ENCODE measurements at regions not wholly inside any gene's neighbourhood (a gene's known extent, or its start where the extent isn't known, plus 50 kb on each side); places are given as distances from the start of the nearest gene placed in this dataset.

DNA sequence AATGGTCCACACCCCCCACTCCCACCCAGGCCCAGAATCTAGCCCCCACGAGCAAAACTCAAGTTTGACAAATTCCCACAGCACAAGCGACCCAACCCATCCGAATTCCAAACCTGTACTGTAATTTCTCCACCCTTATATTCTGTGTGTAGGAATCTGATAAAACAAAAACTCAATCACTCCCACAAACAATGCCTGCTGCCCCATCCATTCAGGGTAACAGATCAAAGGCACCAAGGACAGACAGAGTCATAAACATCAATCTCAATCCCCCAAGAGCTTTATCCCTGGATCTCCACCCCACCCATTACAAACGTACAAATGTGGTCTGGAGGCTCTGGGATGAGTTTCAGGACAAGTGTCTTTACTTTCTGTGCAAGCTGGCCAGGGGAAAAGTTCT lies 157.8 kb downstream of the AXIN2 start:
- no peak for DNase-seq

DNA sequence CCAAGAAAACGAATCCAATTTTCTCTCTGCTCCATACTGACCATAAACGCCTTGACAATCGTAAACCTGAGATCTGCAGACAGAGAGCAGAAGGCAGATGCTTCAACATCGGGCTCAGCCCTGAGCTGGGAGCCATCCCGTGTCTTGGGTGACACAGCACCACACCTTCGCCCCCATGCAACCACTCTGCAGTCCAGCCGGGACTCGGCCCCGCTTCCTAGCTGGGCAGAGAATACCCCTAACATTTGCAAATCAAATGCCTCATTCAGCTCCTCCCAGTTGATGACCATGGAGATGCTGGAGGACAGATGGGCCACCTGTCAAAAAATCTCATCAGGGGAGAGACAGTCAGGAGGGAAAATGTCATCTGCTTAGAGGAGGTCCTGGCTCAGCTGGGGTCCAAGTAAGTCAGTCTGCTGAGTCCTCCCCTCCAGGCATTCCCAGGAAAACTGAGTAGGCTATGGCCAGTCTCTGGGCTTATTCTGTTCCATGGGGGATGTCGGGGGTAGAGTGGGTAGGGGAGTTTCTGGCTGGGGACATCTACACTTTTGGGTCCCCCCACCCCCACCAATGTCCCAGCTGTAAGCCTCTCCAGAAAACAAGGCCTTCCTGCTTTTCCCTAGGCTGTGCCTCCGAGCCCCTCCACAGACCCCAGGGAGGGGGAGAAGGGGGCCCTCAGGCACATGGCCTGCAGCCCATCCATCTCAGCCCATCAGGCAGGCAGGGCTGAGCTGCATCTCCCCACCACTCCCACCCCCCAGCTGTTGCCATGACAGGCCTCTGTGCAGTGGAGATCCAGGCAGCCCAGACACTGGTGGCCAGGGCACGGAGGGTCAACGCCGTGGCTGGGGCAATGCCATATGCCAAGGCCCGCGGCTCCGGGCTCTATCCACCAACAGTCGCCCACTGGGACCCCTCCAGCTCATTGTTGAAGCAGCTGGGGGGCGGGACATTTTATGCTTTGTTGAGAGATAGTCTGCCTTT lies 158.6 kb downstream of the AXIN2 start:
- no peak for DNase-seq

DNA sequence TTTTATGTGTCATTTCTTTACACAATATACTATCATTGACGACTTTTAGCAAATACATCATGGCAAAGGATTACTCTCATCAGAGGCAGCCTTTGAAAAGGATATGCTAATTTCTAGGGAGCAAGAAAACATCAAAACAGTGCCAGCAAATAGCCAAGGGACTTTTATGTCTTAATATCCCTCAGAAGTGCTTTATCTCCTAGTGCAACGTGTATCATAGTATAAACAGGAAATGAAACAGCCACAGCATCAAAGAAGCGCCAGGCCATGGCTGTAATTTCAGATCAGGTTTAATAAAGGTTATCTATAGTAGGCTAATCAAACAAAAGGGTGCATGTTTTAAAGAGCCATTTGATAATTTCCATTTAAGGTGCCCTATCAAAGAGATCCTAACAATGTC lies 159.9 kb downstream of the AXIN2 start:
- DNase-seq = no peak

DNA sequence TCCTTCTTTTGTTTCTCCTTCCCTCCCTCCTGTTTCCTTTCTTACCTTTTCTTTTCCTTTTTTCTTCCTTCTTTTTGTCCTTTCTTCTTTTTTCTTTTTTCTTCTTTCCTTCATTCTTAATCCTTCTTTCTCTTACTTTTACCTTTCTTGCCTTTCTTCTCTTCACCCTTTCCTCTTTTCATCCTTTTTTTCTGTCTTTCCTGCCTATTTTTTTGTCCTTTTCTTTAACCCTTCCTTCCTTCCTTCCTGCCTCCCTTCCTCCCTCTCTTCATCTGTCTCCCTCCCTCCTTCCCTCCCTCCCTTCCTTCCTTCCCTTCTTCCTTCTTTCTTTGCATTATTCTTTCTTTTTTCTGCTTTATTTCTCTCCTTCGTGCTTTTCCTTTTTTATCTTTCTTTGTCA lies 160.7 kb downstream of the AXIN2 start:
- DNase-seq = no peak

DNA sequence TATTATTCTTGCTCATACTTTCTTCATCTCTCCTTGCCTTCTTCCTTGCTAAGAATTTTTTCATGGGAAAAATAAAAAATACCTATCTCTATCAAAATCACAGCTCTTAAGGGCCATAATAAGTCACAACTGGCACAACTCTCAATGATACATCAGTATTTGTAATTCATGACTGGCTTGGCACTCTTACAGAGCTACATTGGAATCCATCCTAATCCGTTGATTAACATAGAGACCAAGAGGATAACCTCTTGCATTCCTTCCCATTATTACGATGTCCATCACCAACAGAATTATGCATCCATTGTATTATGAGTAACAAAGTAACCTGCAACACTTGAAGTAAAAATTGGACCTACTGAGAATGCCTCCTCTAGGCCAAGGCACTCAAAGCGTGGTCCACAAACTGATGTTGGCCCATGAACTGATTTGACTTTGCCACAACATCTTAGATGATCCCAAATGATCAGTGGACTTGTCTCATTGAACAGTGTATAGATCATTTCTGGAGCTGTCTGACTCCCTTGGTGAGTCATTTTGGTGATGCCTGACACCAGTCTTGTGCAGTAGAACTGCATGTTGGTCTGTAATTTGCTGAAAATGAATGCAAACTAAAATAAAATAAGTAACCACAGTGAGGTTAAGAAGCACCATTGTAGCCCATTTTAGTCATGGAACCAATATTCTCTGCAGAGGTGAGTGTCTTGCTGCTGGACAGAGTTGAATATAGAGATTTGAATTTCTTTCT lies 163.2 kb downstream of the AXIN2 start:
- no peak for DNase-seq

DNA sequence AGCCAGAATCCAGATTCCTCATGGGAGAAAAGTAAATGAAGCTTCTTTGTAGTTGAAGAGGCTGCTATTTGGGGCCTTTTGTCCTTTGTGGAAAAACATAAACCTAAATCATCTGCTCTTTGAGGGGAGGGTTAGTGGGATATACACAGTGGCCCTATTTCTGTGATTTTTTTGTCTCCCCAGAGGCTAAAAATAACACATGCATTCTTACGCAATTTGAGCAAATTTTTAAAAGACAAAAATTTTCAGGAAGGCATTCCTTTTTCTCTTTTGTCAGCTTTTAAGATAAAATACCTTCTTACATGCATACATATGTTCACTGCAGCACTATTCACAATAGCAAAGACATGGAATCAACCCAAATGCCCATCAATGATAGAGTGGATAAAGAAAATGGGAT lies 165.5 kb downstream of the AXIN2 start:
- no peak for DNase-seq

DNA sequence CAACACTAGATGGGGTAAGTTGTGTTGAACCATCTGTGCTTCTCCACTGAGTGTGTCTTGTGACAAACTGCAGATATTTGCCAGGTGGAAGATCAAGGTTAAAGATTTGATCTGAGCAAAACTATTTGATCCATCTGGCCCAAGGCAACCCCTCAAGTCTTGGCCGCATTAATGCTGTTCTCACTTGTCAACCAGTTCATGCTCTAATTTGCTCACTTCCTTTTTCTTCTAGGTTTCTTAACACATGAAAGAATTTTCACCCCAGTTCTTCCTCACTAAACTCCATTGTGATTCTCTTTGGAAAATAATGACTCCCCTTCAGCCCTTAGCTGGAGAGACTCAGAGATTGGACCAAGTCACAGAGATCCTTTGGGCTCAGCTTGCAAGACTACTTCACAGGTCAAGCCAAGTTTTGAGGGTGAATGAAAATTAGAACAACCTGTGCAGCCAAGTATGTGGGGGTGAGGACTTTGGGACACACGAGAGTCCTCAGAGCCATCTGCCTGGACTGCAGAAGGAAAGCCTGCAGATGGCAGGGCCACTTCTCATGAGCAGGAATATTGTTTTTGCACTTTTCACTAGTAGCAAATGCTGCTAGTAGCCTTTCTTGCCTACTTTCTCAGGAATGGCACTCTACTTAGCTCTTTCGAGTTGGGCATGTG lies 166.5 kb downstream of the AXIN2 start:
- no peak for DNase-seq

DNA sequence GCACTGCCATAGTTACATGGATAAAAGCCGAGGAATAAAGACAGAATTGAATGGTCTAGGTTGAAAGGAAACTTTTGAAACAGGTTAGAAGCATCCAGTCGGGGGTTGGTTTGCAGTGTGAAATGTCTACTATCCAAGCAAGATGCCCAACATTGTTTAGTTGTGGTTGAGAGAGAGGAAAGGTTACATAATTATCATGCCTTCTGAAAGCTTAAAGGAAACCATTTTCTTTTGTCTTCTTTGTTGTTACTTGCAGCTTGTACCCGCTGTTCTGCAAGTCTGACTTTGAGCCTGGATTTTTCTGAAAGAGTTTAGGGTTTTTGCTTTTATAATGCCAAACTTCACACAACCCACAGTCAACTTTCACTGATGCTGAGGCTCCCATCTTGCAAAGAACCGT lies 167.9 kb downstream of the AXIN2 start:
- DNase-seq = no peak

DNA sequence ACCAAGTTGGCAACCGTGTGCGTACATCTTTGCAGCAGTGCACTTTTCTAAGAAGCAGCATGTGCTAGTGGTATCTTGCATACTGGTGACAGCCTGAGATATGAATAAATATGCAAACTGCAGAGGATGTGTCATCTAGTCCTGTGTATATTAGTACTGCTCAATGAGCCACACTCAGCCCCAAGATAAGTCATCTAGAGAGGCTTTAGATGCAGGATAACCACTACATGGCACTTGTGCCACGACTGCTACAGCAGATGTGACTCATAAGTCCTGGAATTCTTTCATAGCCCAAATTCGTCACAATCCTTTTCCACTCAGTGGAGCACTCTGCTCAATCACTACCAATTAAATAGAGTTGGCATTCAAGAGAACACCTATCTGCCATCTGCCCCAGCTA lies 171.5 kb downstream of the AXIN2 start:
- DNase-seq = no peak

DNA sequence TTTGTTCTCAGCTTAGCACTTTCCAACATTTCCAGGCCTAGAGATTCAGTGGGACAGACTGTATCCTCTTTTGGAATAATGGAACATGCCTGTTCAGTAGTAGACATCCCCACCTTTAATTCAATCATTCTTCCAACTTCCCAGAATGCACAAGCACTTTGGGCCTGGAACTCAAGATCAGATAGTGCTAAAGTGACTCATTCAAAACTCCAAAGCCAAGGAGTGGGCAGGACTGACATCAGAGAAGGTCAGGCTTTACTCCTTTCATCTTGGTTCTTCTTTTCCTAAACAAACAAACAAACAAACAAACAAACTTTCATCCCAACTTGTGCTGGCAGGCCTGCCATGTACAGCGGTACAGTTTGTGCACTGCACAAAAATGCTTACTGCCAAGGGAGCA lies 172.0 kb downstream of the AXIN2 start:
- no peak for DNase-seq

DNA sequence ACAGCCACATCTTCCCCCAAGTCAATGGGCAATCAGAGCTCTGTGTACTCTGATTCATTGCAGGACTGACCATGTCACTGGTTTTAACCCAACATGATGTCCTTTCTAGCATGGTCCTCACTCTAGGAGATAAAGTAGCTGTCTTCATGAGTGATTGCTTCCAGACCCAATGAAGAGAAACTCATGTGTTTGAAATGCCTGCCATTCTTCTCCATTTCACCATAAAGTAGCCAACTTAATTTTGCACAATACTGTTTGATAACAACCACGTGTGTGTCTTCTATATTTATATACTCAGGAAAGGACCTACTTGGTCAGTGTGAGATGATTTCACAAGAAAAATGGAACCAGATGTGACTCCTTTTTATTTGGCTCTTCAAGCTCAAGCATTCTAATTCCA lies 172.5 kb downstream of the AXIN2 start:
- no peak for DNase-seq

DNA sequence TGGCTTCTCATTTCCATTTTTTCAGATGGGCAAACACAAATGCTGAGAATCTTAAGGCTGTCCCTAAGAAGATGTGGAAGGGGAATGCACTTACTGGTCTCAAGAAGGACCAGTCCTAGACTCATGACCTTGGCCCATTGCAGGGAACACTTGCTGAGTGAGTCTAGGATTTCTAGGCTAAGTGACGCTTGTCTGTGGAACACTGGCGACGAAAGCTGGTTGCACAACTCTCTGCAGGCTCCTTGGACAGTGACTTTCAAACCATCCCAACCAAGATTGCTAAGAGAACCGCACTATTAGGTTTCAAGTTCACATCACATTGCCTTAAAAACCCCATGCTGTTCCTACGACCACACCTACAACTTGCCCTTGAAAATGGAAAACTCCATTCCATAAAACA lies 174.1 kb downstream of the AXIN2 start:
- DNase-seq = no peak

DNA sequence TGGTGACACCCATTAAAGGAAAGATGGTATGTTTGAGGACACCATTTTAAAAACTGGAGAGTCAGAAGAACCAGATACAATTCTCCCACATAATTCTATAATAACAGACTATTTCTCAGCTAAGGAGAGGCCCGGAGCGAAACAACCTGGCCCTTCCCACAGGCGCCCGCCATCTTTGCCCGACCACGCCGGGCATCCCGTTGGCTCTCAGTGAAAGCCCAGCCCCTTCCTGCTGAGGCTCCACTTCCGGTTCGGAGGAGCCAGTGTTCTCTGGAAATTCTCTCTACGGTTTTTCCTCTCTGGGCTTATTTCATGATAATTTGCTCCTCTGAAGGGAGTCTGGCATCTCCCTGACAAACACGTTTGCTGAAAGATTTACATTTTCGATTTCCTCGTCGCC lies 175.7 kb downstream of the AXIN2 start:
- no peak for DNase-seq

DNA sequence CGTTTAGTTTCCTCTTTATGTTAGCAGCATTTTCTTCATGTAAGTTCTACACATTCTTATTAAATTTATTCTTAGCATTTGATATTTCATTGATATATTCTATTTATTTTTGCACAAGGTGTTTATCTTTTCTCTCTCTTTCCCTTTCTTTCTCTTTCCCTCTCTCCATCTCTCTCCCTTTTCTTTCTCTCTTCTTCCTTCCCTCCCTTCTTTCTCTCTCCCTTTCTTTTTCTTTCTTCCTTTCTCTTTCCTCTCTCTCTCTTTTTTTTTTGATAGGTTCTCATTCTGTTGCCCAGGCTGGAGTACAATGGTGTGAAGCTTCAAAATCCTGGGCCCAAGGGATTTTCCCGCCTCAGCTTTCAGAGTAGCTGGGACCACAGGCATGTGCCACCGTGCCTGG lies 176.4 kb downstream of the AXIN2 start:
- no peak for DNase-seq

DNA sequence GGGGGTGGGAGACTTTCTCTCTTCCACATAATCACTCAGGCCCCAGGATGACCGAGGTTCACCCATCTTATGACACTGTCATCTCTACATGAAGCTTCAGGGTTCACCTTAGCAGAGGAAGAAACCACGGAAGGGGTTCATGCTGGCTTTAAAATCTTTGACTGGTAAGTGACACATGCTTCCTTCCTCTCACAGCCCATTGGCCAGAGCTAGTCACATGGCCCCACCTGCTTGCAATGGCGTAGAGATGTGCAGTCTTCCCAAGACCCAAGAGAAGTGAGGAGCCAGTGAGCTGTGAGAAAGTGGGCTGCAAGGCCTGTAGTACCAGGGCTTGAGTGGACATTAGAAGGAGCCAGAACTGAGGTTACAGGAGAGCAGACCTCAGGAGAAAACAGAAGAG lies 180.3 kb downstream of the AXIN2 start:
- no peak for DNase-seq

DNA sequence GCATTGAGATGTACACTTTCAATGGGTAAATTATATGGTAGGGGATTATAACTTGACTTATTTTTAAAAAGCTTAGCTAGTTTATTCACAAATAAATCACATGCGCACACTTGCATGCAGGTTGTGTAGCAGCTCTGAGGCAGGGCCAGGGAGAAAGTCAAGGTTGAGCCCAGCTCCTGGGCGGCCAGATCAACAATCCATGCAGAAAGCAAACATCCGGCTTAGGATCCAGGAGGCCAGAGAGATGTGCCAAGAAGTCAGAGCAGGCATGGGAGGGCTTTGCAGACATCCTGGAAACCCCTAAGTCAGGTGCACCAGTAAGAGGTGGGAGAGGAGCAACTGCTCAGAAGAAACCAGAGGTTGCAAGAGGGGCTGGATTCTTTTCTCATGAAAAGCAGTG lies 186.5 kb downstream of the AXIN2 start:
- DNase-seq = no peak

DNA sequence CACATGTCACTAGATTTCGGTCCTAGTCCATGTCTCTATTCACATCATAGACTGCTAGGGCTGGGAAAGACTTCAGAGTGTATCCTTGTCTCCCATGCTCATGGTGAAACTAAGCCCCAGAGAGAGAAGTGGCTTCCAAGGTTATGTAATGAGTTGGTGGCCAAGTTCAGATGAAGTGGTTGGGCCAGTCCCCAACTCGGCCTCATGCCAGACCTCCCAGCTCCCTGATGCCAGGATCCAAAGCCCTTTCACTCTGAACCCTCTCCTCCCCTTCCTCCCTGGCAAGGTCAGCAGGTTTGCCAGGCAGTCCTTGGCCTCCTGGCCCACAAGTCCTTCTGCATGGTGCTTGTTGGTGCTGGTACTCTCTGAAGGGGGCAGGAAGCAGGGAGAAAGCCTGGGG lies 189.7 kb downstream of the AXIN2 start:
- no peak for DNase-seq

DNA sequence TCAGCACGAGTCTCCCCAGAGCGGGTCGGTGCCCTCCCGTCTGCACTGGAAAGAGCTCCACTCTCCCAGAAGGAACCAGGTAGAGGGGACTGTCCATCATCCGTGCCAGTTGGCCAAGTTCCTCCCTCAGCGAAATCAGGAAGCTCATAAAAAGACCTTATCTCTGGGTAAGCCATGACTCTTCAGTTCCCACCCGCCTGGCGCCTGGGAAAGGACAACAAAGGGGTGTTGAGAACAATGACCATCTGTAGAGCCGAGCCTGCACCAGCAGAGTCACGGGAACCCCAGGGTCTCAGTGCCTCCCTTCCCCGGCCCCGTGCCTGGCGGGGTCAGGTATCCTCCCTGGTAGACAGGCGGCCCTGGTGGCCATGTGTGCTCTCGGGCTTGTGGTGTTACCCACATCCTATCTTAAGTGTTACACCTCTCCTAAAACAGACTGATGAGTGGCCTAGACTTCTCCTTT lies 190.7 kb downstream of the AXIN2 start:
- no peak for DNase-seq

DNA sequence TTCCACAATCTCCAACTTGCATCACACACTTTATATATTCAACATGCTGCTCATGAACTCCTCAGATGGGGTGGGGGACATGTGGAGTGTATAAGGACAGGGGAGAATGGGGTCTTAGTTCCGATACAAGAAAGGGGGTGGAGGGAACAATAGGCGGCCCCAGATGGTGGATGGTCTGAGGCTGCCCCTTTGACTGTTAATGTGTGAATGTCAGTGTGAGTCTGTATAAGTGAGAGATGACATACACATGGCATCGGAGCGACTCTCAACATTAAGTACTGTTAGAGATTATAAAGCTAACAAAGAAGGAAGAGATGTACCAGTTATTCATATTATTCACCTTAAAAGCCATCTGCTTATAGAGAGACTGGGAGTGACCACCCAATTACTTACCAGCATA lies 193.1 kb downstream of the AXIN2 start:
- DNase-seq = no peak

DNA sequence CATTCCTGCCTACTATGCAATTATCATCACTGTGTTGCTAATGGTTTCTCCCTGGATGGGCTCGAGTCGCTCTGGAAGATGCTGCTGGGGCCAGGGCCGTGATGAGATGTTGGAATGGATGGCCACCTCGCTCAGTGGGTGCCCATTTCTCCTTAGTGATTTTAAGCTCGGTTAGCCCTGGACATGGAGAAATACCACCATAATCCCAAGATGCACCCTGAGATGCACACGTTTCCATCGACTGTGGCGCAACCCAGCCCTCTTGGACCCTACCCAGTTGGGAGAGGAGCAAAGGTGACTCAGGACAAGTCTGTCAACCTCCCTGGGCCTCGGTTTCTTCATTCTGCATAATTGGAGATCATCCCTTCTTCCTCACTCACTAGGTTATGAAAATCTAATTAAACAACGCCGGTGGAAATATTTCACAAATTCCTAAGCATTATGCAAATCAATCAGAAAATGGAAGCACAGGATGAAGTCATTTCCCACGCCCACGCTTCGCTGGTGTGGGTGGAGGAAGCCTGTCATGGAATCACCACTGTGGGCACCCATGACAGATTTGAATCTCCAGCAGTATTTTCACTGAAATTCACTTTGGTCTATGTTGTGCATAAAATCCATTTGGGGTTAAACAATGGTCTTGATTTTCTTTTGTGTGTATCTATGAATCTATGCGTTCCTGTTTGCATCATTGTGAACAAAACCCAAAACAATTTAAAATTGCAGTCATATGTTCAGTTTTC lies 195.2 kb downstream of the AXIN2 start:
- no peak for DNase-seq

DNA sequence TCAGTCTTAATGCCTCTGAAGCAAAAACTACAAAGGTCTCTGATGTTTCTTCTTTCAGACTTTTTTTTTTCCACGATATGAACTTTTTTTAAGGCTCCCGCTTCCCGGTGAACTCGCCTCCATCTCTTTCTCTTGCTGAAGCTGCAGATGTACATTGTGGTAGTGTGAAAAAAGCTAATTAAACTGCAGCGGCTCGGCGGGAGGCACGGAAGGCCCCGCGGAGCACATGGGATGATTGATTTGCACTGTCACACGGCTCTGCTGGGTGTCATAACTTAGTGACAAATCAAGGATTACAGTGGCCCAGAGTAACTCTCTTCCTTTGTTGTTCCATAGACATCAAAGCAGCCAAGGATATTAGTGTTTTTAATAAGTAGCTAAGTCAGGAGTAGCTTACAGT lies 196.3 kb downstream of the AXIN2 start:
- no peak for DNase-seq

DNA sequence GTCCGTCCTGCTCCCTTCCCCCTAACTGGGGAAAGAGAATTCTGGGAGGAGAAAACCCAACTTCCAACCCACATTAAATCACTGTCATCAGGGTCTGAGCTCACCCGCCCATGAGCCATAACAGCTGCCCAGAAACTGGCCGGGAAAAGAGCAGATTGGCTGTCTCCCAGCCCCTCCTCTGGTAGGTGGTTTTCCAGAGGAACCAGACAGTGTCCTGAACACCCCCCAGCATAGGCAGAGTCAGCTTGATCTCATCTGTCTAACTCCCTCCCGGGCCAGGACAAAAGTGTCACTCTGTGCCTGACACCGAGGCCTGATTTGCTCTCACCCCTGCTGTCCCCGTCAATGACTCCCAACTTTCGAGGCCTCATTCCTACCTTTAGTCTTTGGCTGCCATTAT lies 197.0 kb downstream of the AXIN2 start:
- DNase-seq = no peak

DNA sequence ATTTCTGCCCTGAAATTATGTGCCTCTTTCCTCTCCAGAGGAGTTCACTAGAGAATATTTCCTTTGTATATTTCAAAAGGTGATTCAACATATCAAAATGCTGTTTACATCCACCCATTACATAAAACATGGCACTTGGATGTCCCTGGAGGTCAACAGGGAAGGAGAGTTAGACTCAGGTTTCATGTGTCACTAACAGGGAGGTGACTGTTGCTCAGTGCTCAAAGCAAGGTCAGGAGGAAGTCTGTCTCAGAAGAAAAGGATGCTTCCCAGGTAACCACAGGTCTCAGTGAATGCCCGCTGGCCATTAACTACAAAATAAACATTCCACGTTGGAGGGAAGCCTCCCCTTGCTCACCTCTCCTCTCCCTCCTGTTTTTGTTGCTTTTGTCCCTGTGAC lies 198.6 kb downstream of the AXIN2 start:
- no peak for DNase-seq
